ENCODE measurements at regions not wholly inside any gene's neighbourhood (a gene's known extent, or its start where the extent isn't known, plus 50 kb on each side); places are given as distances from the start of the nearest gene placed in this dataset.

DNA sequence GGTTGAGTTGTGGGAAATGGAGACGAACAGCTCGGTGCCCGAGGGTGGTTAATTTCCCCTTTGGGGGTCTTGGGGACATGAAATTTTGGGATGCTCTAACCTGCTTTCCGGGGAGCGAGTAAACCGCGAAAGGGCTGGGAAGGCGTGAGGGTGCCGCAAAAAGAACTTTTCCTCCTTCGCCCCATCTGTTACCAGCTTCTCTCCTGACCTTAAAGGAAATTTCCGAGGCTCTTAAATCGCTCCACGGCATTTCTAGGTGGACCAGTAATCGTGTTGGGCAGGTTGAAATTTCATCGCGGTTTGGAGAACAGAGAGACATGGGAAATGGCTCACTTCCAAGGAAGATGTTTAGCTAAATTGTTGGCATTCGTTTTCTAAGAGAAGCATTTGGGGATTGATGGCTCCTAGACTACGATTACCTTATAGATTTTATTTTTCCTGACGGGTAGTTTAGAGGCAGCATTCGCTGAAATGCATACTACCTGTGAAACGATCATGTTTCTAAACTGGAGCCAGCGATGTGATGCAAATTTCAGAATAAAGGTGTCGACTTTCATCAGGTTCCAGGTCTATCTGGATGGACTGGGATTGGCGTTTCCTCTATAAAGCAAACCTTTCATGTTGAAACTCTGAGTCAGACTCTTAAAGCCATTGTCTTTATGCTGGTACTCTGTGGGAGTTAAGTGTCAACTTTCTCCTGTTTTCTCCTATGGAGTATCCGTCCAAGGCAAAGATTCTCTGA lies 414.5 kb downstream of the PCNX1 start:
- TSS peak; percentile 80 for BruUV-seq (replicated peaks)
- CTCF ChIA-PET, result interaction anchor here (0.8 to 2.6 kb wide), 21 partner anchors 12 to 533 kb away, joined by 3 to 37 read pairs (median 4); no protein-coding TSS in a partner anchor
- peaks cover 11% of the 10 kb centered on the region for H3K4me1 ChIP-seq (ENCODE audit: control insufficient read depth, extremely low read depth, insufficient read depth, low read length)

DNA sequence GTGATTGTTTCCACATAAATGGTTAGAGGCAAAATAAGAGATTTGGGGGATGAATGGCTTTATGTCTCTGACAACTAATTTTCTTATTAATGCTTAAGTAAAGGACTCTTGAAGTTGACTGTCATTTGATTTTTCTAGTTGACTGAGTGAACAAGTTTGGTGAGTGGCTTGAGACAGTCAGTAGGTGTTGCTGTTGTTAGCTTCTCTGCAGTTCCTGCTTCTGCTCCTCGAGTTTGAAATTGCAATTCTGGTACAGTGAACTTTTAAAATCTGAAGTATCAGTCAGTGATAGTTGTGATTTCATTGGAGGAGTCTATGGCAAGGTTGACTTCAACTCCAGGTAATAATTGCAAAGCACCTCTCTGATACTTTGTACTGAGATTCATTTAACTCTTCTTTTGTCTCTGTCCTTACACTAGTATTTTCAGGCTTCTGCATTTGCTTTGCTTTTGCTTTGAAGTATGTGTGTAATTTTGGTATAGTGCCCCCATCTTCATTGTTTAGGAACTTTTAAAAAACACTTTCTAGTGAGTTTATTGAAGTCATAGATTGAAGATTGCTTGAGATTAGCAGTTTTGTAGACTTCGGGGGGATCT lies 415.5 kb downstream of the PCNX1 start:
- H3K4me1 ChIP-seq (ENCODE audit: control insufficient read depth, extremely low read depth, insufficient read depth, low read length), result peaks cover 11% of the 10 kb centered on the region
- H4K20me1 ChIP-seq (replicated peaks; ENCODE audit: control insufficient read depth, extremely low read depth, insufficient read depth, low read length), result peaks cover 2% of the 10 kb centered on the region
- H3K27me3 ChIP-seq (ENCODE audit: control insufficient read depth in 2 of 2, insufficient read depth in 2 of 2, low read length in 2 of 2), result no peaks in the 10 kb centered on the region
- intact Hi-C loops (cut with micrococcal nuclease), result loop anchor here (1.0 to 10.0 kb wide), 3 partner anchors 152 to 255 kb away; no protein-coding TSS in a partner anchor
- FAIRE-seq, result peak; percentile 71
- BruUV-seq (replicated peaks), result no TSS peak
- no peaks in the 10 kb centered on the region for H3K36me3 ChIP-seq (ENCODE audit: control insufficient read depth in 2 of 2, extremely low read depth in 1 of 2, insufficient read depth in 2 of 2, low read length in 2 of 2)
- H3K9ac ChIP-seq (replicated peaks; ENCODE audit: extremely low read depth, insufficient read depth, low read length), result no peak overlapping the region
- H3K79me2 ChIP-seq (ENCODE audit: control insufficient read depth, insufficient read depth, low read length), result no peaks in the 10 kb centered on the region
- no peaks in the 10 kb centered on the region for H3K9me3 ChIP-seq (replicated peaks; ENCODE audit: control insufficient read depth, insufficient read depth, low read length)
- no peak overlapping the region for H3K27ac ChIP-seq (ENCODE audit: insufficient read depth, low read depth, low read length)
- no peaks in the 10 kb centered on the region for H3K9me1 ChIP-seq (replicated peaks; ENCODE audit: control insufficient read depth, extremely low read depth, insufficient read depth, low read length)
- no peak overlapping the region for H2AFZ ChIP-seq (ENCODE audit: low read depth, low read length)
- TF ChIP-seq, protein P1, sequence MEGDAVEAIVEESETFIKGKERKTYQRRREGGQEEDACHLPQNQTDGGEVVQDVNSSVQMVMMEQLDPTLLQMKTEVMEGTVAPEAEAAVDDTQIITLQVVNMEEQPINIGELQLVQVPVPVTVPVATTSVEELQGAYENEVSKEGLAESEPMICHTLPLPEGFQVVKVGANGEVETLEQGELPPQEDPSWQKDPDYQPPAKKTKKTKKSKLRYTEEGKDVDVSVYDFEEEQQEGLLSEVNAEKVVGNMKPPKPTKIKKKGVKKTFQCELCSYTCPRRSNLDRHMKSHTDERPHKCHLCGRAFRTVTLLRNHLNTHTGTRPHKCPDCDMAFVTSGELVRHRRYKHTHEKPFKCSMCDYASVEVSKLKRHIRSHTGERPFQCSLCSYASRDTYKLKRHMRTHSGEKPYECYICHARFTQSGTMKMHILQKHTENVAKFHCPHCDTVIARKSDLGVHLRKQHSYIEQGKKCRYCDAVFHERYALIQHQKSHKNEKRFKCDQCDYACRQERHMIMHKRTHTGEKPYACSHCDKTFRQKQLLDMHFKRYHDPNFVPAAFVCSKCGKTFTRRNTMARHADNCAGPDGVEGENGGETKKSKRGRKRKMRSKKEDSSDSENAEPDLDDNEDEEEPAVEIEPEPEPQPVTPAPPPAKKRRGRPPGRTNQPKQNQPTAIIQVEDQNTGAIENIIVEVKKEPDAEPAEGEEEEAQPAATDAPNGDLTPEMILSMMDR (IDR thresholded peaks at IDR 0.05; ENCODE audit: extremely low read depth in 1 of 2, insufficient read depth in 1 of 2, low read depth in 1 of 2, low read length in 2 of 2), result peak; percentile 15 to 26
- TF ChIP-seq POLR2A (IDR thresholded peaks at IDR 0.05; ENCODE audit: low read depth, low read length), result no peak
- H3K4me3 ChIP-seq (replicated peaks in 1 of 3; ENCODE audit: insufficient read depth in 1 of 3, low read depth in 1 of 3, low read length in 3 of 3), result no peak overlapping the region
- dilution Hi-C loops (cut with MboI; ENCODE audit: extremely low pct_ligation_motif_present, low sequenced_read_pairs), result no loop called here
- DNase-seq (ENCODE audit: low read depth, low spot score), result peak; percentile 52
- POLR2A ChIA-PET, result interaction anchor here (0.8 kb wide), 1 partner anchor 336 kb away, joined by 3 read pairs; no protein-coding TSS in a partner anchor
- CTCF ChIA-PET, result interaction anchor here (0.5 to 2.6 kb wide), 16 partner anchors 13 to 532 kb away, joined by 3 to 37 read pairs (median 4); no protein-coding TSS in a partner anchor
- H3K4me2 ChIP-seq (ENCODE audit: insufficient read depth, low read length), result peak overlapping the region; percentile 41

More for the DNA sequence above, 414.5 kb downstream of the PCNX1 start:
- POLR2A ChIA-PET, result no interaction called here
- DNase-seq (ENCODE audit: low read depth, low spot score), result peak; percentile 62
- H4K20me1 ChIP-seq (replicated peaks; ENCODE audit: control insufficient read depth, extremely low read depth, insufficient read depth, low read length), result peaks cover 2% of the 10 kb centered on the region
- intact Hi-C loops (cut with micrococcal nuclease), result loop anchor here (1.0 to 10.0 kb wide), 8 partner anchors 31 to 399 kb away; no protein-coding TSS in a partner anchor
- H3K9me1 ChIP-seq (replicated peaks; ENCODE audit: control insufficient read depth, extremely low read depth, insufficient read depth, low read length), result no peaks in the 10 kb centered on the region
- dilution Hi-C loops (cut with MboI; ENCODE audit: extremely low pct_ligation_motif_present, low sequenced_read_pairs), result no loop called here
- H3K4me3 ChIP-seq (replicated peaks in 1 of 3; ENCODE audit: insufficient read depth in 1 of 3, low read depth in 1 of 3, low read length in 3 of 3), result peak overlapping the region; percentile 78 to 94 (median 89)
- H2AFZ ChIP-seq (ENCODE audit: low read depth, low read length), result peak overlapping the region; percentile 95
- TF ChIP-seq FOS (IDR thresholded peaks at IDR 0.05; ENCODE audit: borderline replicate concordance, insufficient read depth, low read length) (peak; percentile 26), GATA2 (IDR thresholded peaks at IDR 0.05; ENCODE audit: insufficient read depth, insufficient read length, low read depth, low read length) (no peak)
- peak overlapping the region; percentile 74 for H3K27ac ChIP-seq (ENCODE audit: insufficient read depth, low read depth, low read length)
- peak overlapping the region; percentile 96 for H3K4me2 ChIP-seq (ENCODE audit: insufficient read depth, low read length)
- H3K9ac ChIP-seq (replicated peaks; ENCODE audit: extremely low read depth, insufficient read depth, low read length), result peak overlapping the region; percentile 69
- H3K79me2 ChIP-seq (ENCODE audit: control insufficient read depth, insufficient read depth, low read length), result no peaks in the 10 kb centered on the region
- no peaks in the 10 kb centered on the region for H3K27me3 ChIP-seq (ENCODE audit: control insufficient read depth in 2 of 2, insufficient read depth in 2 of 2, low read length in 2 of 2)
- no peaks in the 10 kb centered on the region for H3K9me3 ChIP-seq (replicated peaks; ENCODE audit: control insufficient read depth, insufficient read depth, low read length)
- peak; percentile 88 for FAIRE-seq
- H3K36me3 ChIP-seq (ENCODE audit: control insufficient read depth in 2 of 2, extremely low read depth in 1 of 2, insufficient read depth in 2 of 2, low read length in 2 of 2), result no peaks in the 10 kb centered on the region
